ENCODE measurements at regions not wholly inside any gene's neighbourhood (a gene's known extent, or its start where the extent isn't known, plus 50 kb on each side); places are given as distances from the start of the nearest gene placed in this dataset.
A peak's percentile ranks its signal among the peaks of the same experiment; 100 is the strongest.

GRCh38 chrY:12576278-12576677 lies 124.8 kb upstream of the USP9Y start:
- DNase-seq (ENCODE audit: low spot score), result no peak

GRCh38 chrY:12593532-12594216 lies 107.4 kb upstream of the USP9Y start:
- DNase-seq (ENCODE audit: low spot score), result no peak

- DNase-seq (ENCODE audit: low spot score), result no peak
These were observed 102.2 kb upstream of the USP9Y start for GRCh38 chrY:12598783-12599182.

GRCh38 chrY:12605426-12605825 lies 95.6 kb upstream of the USP9Y start:
- no peak for DNase-seq (ENCODE audit: low spot score)

GRCh38 chrY:12610861-12611260 lies 90.2 kb upstream of the USP9Y start:
- no peak for DNase-seq (ENCODE audit: low spot score)

- no peak for DNase-seq (ENCODE audit: low spot score)
These were observed 85.1 kb upstream of the USP9Y start for GRCh38 chrY:12615733-12616446.

GRCh38 chrY:12621454-12622081 lies 79.5 kb upstream of the USP9Y start:
- no peak for DNase-seq (ENCODE audit: low spot score)

- DNase-seq (ENCODE audit: low spot score), result no peak
These were observed 77.8 kb upstream of the USP9Y start for GRCh38 chrY:12623204-12623603.

GRCh38 chrY:12642986-12643385 lies 58.0 kb upstream of the USP9Y start:
- DNase-seq (ENCODE audit: low spot score), result no peak

- DNase-seq (ENCODE audit: low spot score), result peak; percentile 55
These were observed 57.2 kb upstream of the USP9Y start for GRCh38 chrY:12643693-12644348.

GRCh38 chrY:12651095-12651494 lies 49.9 kb upstream of the USP9Y start:
- no peak for DNase-seq (ENCODE audit: low spot score)

All from LoVo (cell line).